ENCODE measurements at regions not wholly inside any gene's neighbourhood (a gene's known extent, or its start where the extent isn't known, plus 50 kb on each side); places are given as distances from the start of the nearest gene placed in this dataset.
"Not testable (repeated sequence)": the region's sequence is repeated elsewhere in the genome, so short reads cannot be mapped to it uniquely, and the experiment has no call there.

DNA sequence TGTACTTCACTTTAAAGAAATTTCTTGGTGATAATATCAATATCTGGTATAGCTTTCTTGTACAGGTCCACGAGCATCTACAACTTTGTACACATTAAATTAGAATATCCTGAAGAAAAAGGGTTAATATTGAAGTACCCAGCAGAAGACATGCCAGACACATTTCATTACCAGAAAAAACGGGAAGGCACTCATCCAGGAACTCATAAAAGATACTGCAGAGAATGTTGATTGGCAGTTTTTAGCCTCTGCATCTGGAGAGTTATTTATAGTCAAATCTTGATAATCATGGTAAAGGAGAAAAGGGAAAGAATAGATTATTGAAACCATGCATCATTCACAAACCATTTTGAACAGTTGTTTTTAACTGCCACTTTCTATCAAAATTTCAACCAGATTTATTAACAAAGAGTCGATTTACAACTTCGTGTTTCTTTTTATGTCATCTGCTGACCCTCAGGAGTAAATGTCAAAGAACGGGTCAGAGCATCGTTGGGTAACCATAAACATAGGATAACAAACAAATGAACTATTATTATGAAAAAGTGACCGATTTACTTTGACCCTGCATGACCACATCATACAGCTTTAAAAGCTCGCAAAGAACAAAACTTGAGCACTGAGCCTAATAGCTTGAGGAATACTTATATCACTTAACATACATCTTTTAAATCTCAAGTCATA, 229.2 kb upstream of the SGK1 start:
- no peak for DNase-seq

- no peak for DNase-seq
Observed at GRCh38 chr6:134544737-134545136, 226.8 kb upstream of the SGK1 start.

- DNase-seq: no peak
Observed at GRCh38 chr6:134543128-134543527, 225.2 kb upstream of the SGK1 start.

DNA sequence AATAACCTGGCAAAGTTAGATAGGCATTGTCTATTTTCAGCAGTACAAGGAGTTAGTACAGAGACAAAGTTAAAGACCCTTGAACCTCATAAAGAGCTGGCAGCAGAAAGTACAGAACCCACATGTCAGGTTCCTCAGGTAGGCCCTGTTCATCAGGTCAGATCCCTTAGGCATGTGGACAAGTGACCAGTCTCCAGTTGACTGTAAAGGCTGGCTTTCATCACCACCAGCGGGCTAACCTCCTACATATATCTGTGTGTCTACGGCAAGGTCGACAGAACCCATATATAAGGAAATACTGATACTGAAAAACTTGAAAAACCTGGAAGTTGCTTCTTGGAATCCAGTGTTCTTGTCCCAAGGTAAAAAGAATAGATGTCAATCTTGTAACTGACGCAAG, 223.1 kb upstream of the SGK1 start:
- no peak for DNase-seq

- DNase-seq: no peak
Observed at GRCh38 chr6:134539865-134540323, 222.0 kb upstream of the SGK1 start.

DNA sequence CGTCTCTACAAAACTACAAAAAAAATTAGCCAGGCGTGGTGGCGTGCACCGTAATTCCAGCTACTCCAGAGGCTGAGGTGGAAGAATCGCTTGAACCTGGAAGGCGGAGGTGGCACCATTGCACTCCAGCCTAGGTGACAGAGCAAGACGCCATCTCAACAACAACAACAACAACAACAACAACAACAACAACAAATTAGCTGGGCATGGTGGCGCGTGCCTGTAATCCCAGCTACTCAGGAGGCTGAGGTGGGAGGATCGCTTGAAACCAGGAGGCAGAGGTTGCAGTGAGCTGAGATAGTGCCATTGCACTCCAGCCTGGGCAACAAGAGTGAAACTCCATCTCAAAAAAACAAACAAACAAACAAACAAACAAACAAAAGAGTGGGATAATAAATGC, 219.9 kb upstream of the SGK1 start:
- not testable (repeated sequence) for DNase-seq

DNA sequence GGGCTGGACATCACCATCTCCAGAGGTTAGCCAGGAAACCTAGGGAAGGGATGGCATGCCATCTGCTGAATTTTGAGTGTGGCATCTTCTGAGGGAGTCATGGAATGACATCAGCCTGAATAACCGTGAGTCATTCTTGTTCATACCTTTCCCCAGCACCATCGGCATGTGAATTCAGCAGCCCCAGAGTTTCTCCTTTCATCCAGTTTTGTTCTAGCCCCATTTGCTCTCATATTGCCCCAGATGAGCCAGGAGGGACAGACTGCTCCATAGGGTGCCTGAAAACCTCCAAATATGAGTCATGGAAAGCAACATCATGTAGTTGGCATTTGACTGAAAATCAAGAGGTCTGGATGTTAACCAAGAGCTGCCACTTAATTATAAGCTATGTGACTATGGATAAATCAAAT, 219.2 kb upstream of the SGK1 start:
- peak; percentile 37 for DNase-seq

GRCh38 chr6:134535831-134536230, 217.9 kb upstream of the SGK1 start:
- no peak for DNase-seq

DNA sequence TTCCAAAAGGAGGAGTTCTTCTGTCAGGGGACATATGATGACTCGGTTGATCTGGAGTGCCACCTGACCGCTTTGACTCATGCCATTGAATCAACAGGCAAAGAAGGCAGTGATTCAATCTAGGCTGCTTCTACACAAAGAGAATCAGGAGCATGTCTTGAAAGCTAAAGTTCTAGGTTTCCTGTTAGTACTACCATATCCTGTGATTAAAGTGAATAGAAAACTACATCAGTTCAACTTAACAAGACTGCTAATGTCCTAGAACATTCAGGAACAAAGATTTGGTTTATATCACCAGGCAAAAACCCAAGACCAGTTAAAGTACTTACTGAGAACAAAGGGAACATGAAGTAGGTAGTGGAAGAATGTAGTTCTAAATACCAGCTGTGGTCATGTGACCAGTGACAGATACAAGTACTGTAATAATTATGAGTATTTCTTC, 216.8 kb upstream of the SGK1 start:
- DNase-seq: no peak

GRCh38 chr6:134533991-134534390, 216.1 kb upstream of the SGK1 start:
- DNase-seq: no peak

DNA sequence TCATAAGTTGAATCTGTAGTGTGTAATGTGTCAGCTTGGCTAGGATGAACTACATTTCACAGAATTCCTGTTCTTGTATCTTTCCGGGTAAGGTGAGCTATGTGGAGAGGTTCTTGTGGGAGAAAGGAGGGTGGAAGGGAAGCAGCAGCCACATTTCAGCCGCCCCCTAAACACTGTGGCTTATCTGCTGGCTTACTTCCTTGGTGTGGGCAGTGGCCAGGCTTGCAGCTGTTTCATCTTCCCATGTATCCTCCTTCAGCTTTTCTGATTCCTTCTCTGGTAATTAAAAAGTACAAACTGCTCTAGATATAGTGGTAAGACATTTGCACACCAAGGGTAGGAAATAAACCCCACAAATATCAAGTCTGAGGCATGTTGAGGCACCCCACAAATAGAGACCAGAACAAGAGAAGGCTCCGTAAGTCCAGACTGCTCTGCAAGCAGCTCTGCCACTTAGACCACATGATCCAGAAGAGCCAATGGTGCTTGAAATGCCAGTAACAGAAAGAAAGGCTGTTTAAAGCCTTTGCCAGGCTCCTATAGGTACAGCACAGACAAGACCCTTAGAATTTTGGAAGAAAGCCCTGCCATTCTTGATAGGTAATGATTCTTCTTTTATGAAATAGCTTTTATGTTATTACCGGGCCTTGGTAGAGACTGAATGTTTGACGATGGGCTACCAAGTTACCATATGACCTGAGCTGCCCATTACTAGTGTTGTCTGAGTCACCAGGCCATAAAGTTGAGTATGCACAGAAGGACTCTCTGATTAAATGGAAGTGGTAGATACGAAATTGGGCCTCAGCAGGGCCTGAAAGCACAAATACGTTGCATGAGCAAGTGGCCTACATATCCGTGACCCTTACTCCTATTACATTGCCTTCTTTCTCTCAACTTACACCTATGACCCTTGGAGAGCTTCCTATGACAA, 215.0 kb upstream of the SGK1 start:
- DNase-seq: no peak

DNA sequence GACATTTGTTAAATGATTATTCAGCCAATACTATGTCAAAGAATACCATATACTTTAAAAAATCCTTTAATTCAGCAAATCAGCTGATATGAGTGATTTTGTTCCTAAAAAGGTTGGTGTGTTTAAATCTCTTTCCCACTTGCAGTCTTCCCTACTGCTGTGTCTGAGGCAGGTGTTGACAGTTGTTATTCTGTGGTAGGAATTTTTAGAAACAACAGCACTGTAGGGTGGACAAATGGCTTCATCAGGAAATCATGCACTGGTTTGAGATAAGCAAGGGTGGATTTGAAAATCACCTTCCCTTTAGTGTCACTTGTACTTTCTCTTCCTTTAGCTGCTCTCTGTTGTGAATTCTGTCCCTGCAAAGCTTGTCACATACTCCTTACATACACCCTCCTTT, 213.7 kb upstream of the SGK1 start:
- DNase-seq: no peak

GRCh38 chr6:134531188-134531551, 213.3 kb upstream of the SGK1 start:
- no peak for DNase-seq

GRCh38 chr6:134529921-134530320, 212.0 kb upstream of the SGK1 start:
- DNase-seq: no peak

- no peak for DNase-seq
Observed at GRCh38 chr6:134529305-134529704, 211.4 kb upstream of the SGK1 start.

GRCh38 chr6:134527108-134527787, 209.3 kb upstream of the SGK1 start:
- no peak for DNase-seq

DNA sequence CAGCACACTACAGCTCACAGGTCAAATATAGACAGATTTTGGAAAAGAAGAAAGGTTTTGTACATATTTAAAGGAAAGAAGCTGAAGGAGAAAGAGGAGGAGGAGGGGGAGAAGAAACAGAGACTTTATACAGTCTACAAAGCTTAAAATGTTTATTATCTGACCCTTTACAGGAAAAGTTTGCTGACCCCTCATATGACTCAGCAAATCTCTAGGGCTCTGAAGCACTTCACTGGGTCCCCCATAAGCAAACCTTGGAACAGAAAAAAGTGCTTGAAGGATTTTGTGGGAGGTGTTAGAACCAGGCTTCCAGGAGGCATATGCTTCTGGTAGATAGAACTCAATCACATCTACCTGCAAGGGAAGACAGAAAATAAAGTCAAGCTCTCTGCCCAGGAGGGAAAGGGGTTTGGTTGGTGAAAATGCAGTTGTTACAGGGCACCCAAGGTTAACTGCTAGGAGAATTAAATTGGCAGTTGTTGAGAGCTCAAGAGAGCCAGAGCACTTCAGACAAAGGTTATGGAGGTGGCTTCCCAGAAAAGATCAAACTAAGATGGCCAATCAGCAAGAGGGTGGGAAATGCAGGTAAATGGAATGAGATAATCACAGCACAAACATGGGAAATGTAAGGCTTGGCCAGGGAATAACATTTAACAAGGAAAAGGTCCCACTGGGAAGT, 207.4 kb upstream of the SGK1 start:
- DNase-seq: no peak

DNA sequence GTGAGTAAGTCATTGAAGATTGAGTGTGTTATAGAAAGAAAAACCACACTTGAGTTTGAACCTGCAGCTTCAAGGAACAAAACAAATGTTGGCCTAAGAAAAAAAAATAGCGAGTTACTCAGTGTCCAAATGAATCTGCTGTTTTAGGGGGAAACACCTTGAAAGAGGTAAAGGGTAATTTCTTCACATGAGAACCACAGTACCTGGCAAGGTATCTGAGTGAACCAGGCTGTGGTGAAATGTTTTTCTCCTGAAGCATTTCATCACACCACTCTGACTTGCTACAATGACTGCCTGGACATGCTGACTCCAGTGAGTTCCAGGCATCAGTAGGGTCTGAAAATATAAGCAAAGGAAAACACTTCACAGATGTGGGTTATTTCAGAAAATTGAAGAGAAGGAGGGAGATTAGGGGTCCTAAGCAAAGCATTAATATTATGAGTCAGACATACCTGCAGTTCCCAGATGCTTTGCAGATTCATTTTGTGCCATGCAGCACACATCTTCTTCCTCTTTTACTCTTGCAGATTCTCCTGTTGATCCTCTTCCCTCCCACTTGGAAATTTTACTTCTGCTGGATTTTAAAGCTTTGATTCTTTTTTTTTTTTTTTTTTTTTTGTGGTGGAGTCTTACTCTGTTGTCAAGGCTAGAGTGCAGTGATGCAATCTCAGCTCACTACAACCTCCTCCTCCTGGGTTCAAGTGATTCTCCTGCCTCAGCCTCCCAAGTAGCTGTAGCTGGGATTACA, 206.2 kb upstream of the SGK1 start:
- DNase-seq: no peak

DNA sequence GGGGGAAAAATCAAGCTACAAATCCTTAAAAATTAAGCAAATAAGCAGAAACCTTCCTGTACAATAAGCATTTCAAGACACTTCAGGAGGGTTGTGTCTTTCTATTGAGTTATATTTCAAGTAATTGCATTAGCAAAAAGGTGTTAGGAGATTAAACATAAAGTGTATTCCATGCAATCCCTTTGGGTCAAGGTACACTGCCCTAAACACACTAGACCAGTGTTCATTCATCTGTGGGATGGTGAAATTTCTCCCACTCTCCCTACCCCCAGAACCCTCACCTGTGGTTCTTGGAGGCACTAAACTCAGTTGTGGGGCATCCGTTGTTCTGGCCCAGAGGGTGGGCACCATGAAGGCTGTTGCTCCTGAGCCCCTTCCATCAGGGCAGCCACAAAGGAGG, 205.1 kb upstream of the SGK1 start:
- DNase-seq: no peak

DNA sequence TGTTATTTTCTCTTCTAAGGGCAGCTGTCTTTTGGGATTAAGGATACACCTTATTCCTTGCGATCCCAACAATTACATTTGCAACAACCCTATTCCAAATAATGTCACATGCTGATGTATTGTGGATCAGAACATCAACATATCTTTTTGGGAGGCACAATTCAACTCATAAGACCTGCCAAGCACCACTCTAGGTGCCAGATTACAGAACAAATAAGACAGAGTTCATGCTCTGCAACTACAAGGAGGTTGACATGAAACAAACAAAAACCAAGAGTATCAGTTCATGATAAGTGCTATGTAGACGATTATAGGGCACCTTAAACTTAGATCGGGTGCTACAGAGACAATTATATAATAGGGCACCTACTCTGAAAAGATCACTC, 203.2 kb upstream of the SGK1 start:
- DNase-seq: no peak

DNA sequence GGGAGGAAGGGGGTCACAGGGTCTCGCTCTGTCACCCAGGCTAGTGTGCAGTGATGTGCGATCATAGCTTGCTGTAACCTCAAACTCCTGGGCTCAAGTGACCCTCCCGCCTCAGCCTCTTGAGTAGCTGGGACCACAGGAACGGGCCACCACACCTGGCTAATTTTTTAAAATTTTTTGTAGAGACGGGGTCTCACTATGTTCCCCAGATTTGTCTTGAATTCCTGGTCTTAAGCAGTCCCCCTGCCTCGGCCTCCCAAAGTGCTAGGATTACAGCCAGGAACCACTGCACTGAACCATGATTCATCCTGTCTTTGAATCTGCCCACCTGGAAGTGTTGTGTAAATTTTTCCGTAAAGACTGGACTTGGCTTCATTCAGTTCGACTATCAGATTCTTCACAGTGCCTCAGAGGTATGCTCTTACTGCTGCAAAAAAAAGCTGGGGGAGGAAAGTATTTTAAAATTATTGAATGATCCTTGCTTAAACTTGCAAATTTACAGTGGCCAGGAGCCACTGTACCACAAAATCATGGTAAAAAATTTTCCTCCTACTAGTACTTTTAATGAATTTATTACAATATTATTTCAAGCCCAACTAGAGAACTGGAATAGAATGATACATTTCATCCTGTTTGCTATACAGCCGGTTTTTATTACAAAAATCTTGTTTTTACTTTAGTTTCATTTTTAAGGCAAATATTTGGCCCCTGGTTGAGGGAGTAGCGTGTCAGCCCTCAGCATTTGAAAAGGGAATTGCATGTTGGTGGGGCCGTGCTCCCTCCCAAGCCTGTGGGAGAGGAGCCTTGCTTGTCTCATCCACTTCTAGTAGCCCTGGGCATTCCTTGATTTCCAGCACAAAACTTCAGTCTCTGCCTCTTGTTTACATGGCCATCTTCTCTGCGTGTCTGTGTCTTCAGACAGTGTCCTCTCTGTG, 202.5 kb upstream of the SGK1 start:
- no peak for DNase-seq

Measured in 8988T (cell line).